ENCODE measurements at regions not wholly inside any gene's neighbourhood (a gene's known extent, or its start where the extent isn't known, plus 50 kb on each side); places are given as distances from the start of the nearest gene placed in this dataset.
A peak's percentile ranks its signal among the peaks of the same experiment; 100 is the strongest.

DNA sequence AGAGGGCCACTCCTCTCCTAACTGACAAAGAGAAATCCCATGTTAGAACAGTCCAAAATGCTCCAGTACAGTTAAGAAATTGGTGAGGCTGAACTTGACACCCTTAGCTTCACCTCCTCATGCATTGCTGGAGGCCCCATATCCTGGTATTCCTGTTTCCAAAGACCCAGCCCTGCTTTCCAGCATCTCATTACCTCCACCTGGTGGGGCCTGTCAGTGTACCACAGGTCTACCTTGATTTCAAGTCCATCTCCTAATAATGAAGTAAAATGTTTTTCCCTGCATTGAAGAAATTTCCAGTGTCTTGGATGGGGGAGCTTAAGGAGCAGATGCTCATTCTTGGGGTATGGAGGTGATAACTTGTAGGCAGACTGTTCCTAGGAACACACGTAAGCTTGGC is 70.6 kb upstream of the S1PR3 start:
- TF ChIP-seq, protein P1, sequence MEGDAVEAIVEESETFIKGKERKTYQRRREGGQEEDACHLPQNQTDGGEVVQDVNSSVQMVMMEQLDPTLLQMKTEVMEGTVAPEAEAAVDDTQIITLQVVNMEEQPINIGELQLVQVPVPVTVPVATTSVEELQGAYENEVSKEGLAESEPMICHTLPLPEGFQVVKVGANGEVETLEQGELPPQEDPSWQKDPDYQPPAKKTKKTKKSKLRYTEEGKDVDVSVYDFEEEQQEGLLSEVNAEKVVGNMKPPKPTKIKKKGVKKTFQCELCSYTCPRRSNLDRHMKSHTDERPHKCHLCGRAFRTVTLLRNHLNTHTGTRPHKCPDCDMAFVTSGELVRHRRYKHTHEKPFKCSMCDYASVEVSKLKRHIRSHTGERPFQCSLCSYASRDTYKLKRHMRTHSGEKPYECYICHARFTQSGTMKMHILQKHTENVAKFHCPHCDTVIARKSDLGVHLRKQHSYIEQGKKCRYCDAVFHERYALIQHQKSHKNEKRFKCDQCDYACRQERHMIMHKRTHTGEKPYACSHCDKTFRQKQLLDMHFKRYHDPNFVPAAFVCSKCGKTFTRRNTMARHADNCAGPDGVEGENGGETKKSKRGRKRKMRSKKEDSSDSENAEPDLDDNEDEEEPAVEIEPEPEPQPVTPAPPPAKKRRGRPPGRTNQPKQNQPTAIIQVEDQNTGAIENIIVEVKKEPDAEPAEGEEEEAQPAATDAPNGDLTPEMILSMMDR (IDR thresholded peaks at IDR 0.05; ENCODE audit: low read length), result peak; percentile 41; the same call in 1 of the 2 replicates
- TF ChIP-seq EZH2 (IDR thresholded peaks at IDR 0.05; ENCODE audit: borderline replicate concordance, low read length), result no peak

Measured in OCI-LY1 (cell line).